ENCODE measurements at regions not wholly inside any gene's neighbourhood (a gene's known extent, or its start where the extent isn't known, plus 50 kb on each side); places are given as distances from the start of the nearest gene placed in this dataset.

DNA sequence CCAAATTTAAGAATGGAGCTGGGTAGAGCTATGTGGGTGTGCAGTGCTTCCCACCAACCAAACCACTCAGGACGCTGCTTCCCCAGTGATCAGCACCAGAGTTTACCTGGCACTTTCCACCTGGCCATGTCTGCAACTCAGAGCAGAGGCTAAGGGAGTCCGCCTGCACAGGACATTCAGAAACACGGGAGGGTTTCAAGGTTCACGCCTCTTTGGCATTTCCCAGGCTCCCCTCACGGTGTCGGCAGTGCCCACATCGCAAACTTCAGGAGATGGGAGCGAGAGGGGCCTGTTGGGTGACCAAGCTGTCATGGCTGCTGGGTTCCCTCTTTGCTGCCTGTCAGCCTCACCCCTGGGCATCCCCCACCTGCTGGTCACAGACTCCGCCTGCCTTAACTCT lies 161.5 kb downstream of the NXNL2 start:
- no peak for FAIRE-seq

DNA sequence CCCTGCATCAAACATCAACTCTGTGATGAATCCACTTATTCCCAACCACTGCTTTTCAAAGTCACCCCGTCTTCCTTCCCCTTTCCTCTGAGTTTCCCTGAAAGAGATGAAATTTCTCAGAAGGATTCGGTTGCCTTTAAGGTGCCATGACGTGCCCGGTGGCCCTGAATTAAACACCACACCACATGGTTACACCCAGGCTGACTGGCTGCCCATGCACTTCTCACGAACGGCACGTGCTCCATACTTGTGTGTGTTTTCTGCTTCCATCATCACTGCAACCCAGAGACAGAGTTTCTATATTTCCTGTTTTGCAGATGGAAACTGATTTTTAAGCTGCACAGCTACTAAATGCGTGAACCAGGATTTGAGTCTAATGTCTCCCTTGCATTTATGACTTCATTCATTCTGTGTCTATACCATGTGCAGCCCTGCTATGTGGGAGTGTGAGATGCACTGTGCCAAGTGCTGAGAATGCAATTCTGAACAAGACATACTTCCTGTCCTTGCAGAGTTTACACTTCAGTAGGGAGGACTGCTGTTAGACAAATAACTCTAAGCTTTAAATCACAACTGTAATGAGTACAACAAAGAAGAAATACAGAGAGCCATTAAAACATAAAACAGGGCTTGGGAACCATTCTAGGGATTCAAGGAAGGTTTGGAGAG lies 162.9 kb downstream of the NXNL2 start:
- peak; percentile 33 for FAIRE-seq

DNA sequence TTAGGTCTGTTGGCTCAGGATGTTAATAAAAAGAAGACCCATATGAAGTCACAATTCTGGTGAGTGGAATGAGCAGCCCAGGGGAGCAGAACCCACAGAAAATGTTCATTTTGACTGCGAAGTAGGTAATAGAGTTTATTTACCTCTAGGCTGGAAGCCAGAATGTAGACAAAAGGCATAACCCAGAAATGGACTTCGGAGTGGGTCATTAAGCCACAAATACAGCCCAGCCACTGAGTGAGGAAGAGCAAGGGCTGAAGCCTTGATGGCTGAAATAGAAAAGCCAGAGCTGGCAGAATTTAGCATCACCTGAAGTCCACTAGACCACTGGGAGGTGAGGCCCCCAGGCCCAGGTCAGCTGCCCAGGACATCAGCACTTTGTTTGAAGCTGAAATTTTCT lies 168.0 kb downstream of the NXNL2 start:
- no peak for FAIRE-seq

DNA sequence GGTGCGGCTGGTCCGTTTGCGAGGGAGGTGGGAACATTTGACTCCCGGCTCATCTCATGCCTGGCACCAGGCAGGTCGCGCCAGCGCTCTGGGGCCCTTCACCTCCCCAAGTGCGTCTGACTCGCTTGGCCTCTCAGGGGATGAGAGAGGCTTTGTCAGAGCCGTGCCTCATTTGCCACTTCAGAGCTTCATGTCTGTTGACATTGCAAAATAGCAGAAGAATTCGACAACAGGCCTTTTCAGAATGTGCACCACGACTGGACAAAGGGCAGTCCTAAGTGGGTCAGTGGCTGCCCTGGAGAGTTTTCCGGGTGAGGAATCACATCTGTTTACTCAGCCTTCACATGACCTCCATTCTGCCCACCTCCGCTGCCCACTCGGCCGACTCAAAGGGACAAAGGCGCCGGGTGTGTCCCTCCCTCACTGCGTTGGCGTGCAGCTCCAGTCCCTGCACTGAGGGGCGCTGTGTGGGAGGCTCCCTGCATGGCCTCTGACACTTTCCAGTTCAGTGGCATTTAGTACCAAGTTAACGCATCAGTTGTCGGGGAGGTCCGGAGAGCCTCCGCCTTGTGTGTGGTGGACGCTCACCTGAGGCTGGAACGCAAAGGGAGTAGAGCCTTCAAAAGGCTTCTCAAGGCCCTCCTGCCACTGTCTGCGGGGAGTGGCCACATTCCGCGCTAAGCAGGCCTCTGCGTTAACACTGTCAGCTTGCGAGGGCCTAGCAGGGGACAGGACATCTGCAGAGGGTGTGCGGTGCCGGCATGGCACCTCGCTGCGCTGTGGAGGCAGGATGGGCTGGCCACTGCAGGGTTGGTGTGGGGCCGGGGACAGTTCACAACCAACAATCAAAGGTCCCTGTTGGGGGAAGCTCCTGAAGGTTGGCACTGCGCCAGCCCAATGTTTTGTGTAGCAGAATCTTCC lies 171.5 kb downstream of the NXNL2 start:
- FAIRE-seq, result no peak

DNA sequence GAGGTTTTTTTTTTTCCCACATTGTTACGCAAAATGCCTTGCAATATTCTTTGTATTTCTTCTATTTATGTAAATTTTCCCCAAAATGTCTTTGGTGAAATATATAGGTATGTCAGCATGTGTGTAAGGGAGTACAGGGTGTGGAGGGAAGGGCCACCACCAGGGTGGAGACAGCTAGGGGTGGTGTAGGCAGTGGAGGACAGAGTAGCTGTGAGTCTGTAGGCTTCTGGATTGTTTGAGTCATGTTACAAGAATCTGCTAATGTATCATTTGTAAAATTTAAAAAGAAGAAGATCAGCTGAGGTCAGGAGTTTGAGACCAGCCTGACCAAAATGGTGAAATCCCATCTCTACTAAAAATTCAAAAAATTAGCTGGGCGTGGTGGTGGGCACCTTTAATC lies 175.5 kb downstream of the NXNL2 start:
- FAIRE-seq, result no peak

DNA sequence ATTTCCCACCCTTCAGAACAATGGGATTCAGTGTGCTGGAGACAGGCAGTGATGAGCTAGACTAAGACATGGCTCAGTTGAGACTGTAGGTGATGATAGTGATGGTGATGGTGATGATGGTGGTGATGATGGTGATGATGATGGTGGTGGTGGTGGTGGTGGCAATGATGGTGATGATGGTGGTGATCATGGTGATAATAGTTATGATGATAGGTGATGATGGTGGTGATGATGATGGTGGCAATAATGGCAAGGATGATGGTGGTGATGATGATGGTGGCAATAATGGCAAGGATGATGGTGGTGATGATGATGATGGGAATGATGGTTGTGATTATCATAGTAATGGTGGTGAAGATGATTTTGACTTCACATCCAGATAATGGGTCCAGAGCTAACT lies 176.7 kb downstream of the NXNL2 start:
- no peak for FAIRE-seq

DNA sequence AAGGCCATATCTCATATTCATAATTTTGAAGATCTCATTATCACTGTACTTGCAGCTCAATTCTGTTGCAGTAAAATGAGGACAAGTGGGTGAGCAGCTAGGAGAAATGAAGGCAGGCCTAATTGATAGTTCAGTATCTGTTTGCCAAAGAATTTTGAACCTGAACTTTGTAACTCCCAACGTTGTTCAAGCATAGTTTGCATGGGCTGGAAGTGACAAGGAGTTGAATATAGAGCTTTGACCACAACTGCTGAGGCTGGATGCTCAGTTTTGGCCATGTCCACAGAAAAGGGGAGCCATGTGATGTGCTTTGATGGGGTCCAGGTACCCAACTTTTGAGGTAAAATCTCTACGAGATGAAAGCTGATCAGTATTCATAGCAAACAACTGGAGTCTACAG lies 177.5 kb downstream of the NXNL2 start:
- FAIRE-seq, result no peak

DNA sequence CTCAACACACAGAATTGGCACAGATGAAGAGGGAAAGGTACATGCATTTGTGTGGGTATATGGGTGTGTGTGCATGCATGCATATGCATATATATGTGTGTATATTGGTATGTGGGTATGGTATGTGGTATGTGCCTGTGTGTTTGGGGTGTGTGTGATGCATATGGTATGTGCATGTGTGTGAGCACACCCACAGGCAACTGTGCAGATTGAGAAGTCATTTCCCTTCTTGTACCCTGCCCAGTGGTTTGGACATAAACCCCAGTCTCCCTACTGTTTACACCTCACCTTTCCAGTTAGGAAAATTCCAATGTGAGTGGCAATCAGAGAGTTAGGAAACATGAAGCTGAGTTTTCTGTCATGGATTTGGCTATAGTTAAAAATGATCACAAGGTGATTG lies 178.0 kb downstream of the NXNL2 start:
- no peak for FAIRE-seq

DNA sequence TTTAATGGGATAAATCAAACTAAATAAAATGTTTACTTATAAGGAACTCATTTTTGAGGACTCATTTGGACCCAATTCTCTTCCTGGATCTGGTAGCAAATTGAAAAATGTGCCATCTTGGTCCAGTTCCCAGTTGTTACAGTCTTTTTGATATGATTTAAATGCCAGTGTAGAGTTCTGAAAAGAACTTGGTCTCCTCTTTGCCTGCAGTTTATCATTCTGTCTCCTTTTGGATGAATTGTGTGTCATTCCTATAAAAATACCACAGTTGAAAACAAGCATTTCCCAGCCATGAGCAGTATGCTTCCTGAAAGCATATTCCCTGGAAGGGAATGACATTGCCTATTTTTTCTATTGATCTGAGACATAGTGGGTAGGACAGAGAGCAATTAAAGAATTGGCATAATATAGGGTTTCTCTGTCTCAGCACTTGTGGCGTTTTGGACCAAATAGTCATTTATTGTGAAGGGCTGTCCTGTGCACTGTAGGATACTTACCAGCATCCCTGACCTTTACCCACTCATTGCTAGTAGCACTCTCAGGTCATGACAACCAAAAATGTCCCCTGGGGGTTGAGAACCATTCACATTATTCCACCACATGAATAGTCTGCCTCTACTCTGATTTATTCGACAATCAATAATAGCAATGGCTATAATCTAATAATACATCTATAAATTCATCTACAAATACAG lies 181.8 kb downstream of the NXNL2 start:
- no peak for FAIRE-seq

DNA sequence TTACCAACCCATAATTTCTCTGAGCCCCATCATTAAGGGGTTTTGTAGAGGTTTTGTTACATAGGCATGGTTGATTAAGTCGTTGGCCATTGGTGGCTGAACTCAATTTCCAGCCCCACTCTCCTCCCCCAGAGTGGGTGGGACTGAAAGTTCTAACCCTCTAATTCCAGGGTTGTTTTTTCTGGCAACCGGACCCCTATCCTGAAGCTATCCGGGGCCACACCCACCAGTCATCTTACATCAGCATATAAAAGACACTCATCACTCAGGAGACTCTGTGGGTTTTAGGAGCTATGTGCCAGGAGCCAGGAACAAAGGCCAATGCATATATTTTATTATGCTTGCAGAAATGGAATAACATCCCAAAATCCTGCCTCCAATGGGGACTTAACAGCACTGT lies 186.0 kb downstream of the NXNL2 start:
- FAIRE-seq, result no peak

DNA sequence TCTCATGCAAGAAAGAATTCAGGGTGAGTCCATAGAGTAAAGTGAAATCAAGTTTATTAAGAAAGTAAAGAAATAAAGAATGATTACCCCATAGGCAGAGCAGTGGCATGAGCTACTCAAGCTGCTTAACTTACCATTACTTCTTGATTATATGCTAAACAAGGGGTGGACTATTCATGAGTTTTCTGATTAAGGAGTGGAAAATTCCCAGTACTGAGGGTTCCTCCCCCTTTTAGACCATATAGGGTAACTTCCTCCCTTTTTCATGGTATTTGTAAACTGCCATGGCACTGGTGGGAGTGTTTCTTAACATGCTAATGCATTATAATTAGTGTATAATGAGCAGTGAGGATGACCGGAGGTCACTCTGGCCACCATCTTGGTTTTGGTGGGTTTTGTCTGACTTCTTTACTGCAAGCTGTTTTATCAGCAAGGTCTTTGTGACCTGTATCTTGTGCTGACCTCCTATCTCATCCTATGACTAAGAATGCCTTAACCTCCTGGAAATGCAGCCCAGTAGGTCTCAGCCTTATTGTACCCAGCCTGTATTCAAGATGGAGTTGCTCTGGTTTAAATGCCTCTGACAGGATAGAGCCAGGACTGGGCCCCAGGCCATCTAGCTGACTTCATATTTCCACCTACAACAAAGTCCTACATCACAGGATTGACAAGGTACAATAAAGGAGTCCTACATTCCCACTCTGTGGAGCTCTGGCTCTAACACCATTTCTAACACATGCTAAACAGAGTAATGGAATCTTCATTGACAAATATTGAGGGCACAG lies 186.7 kb downstream of the NXNL2 start:
- FAIRE-seq, result no peak

DNA sequence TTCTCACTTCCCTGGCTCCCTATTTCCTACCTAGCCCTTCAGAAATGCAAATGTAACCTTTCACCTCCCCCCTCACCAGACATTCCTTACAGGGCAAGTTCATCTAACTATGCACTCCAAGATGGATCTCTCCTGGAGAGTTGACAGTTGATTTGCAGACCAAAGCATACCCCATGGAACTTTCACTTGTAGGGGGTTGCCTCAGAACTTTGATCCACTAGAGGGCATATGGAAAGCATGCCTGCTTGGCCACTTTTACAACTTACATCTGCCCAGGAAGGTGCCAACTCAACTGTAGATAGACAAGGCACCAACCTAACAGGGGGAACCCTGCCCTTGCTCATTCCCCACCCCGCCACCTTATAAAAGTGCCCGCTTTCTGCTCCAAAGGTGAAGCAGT lies 187.8 kb downstream of the NXNL2 start:
- no peak for FAIRE-seq

DNA sequence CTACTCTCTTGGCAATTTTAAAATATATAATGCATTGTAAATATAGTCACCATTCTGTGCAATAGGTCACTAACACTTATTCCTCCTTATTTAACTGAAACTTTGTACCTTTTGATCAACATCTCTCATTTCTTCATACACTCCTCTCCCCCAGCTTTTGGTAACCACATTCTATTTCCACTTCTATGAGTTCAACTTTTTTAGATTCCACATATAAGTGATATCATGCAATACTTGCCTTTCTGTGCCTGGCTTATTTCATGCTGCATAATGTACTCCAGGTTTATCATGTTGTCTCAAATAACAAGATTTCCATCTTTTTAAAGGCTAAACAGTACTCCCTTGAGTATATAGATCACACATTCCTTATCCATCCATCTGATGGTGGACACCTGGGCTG lies 188.8 kb downstream of the NXNL2 start:
- FAIRE-seq, result no peak

DNA sequence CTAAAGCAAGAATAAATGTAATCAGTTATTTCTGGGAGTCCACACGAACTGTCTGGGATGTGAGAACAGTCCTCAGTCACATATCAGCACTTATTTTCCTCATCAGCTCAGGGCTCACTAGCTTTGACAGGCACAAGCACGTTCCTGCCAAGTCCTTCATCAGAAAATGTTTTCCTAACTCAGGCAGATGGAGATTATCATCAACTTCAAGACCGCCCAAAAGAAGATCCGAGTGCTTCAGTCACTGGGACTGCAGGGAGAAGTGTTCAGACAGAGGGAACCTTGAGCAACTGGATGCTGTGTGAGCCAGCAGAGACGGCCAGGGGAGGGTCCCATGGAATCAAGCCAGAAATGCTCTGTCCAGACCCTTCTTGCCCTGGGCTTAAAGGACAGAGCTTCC lies 189.4 kb downstream of the NXNL2 start:
- no peak for FAIRE-seq

DNA sequence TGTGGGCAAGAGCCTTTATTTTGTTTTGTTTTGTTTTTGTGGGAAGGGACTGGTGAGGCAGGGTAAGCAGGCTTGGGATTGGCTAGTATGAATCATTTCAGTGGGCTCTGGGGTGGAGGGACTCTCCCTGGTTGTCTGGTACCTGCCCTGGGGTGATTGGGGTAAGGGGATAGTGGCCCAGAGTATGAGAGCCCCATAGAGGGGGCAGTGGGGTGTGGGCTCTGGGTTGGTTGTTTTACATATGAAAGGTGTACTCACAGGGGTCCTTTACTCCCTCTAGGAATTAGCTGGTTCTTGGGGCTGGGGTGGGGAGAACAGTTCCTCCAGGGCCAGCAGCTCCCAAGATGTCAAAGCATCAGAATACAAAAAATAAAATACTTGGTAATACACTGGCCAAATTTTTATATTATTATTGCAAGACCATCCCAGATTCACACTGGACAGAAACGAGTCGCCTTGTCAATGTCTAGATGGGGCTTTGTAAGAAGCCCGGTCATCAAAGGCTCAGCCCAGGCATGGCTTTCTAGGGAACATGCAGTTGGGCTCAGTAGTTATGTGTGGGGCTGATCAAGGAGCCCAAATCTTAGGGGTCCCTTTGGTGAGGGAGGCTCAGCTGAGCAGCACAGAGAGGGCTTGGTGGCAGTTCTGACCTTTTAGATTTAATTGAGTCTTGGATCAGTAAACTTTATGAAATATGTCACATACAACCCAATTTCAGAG lies 190.5 kb downstream of the NXNL2 start:
- FAIRE-seq, result no peak

DNA sequence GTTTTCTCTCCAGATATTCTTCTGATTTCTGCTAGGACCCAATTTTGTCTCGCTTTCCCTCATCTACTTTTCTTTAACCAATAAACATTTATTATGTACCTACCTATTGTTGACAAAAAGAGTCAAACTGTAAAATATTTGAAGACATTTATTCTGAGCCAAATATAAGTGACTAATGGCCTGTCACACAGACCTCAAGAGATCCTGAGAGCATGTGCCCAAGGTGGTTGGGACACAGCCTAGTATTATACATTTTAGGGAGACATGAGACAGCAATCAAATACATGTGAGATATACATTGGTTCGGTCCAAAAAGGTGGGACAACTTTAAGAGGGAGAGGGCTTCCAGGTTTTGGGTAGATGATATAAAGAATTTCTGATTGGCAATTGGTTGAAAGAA lies 191.8 kb downstream of the NXNL2 start:
- no peak for FAIRE-seq

DNA sequence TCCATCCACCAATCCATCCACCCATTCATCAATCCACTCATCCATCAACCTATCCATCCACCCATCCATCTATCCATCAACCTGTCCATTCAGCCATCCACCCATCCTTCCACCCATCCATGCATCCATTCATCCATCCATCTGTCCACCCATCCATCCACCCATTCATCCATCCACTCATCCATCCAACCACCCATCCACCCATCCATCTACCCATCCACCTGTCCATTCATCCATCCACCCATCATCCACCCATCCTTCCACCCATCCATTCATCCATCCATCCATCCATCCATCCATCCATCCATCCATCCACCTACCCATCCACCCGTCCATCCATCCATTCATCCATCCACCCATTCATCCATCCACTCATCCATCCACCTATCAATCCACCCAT lies 195.8 kb downstream of the NXNL2 start:
- FAIRE-seq, result no peak

DNA sequence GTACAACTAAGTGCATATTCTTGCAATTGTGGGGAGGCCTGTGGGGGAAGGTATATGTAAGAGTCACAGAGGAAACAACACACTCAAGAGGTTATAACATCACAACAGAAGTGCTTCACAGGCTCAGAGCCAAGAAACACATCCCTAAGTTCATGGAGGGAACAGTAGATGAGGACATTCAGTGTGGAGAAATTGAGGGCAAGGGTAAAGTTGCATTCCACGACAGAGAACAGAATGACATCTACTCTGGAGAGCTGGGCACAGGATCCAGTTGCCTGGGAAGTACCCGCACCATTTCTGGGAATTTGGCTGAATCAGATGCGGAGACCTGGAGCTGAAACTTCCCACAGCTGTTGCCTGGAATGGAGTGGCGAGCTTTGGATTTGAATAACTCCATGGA lies 197.2 kb downstream of the NXNL2 start:
- FAIRE-seq, result no peak

DNA sequence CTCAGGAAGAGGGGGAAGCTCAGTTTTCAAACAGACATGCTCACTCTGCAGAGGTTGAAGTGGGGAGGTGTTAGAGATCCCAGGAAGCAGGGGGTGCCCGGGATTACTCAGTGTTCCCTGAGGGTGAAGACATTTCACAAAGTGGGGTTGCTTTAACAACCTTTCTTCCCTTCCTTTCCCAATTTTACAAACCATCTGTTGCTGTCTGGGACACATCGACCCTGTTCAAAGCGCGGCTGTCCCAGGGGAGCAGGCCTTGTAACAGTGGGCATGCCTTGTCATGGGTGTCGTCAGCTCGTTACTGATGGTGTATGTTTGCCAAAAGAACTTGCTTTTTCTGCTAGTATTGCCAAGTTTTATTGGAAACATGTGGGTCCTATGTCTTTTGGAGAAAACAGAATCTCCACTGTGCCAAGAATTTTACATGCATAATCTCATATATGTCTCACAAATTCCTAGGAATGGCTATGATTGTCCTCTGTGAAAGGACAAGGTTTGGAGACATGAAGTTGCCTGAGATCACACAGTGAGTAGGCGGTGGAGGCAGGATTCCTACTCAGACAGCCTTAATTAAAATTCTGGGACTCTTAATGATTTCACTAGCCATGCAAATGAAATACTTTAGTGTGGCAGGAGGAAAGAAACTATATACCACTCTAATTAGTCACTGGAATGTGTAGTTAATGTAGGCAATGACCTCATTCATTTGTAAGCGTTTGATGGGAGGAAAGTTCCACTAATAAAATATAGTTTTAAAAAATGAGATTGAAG lies 198.9 kb downstream of the NXNL2 start:
- peak; percentile 76 for FAIRE-seq

DNA sequence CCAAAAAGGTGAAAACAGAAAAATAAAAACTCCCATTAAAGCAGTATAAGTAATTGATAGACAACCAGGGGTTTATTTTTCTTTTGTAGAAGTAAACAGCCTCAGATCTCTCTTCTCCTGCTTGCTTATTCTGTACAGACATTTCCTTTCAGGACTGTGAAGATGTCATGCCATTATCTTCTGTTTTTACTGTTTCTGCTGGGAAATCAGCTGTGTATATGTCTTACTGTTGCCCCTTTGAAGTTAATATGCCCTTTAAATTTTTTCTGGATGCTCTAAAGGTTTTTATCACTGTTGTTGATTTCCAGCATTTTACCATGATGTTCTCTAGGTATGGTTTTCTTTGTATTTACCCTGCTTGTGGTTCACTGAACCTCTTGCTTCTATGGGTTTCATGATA lies 199.5 kb downstream of the NXNL2 start:
- no peak for FAIRE-seq

DNA sequence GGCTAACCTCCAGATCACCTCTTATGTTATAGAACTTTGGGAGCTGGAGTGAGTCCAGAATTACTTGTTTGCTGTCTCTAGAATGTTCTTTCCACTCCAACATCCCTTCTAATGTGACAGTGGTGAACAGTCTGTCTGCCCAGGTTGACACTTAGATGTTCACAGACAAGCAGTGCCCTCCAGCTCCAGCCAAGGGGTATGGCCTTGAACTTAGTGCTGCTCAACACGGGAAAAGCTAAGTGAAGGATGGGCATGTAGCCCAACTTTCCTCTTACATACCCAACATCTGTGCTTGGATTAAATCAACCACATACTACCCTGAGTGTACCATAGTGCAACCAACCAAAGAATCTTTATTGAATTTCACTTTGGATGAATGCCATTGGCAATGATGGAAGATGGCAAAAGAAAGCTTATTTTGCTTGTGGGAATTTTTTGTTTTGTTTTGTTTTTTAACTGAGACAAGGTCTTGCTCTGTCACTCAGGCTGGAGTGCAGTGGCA lies 201.2 kb downstream of the NXNL2 start:
- no peak for FAIRE-seq
